ENCODE measurements at regions not wholly inside any gene's neighbourhood (a gene's known extent, or its start where the extent isn't known, plus 50 kb on each side); places are given as distances from the start of the nearest gene placed in this dataset.

DNA sequence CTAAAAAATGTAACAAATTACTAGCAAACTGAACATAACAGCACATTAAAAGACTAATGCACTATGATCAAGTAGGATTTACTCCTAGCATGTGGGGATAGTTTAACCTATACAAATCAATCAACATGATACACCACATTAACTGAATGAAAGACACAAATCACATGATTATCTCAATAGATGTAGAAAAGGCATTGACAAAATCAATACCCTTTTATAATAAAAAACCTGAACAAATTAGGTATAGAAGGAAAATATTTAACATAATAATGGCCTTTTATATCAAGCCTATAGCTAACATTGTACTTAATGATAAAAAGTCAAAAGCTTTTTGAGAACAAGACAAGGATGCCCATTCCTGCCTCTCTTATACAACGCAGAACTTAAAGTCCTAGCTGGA is 540.0 kb downstream of the RERGL start:
- DNase-seq (ENCODE audit: low read depth): no peak

- DNase-seq (ENCODE audit: low read depth): no peak
Observed at GRCh38 chr12:17540921-17541320, 549.1 kb downstream of the RERGL start.

- DNase-seq (ENCODE audit: low read depth): no peak
Observed at GRCh38 chr12:17528394-17528793, 561.6 kb downstream of the RERGL start.

DNA sequence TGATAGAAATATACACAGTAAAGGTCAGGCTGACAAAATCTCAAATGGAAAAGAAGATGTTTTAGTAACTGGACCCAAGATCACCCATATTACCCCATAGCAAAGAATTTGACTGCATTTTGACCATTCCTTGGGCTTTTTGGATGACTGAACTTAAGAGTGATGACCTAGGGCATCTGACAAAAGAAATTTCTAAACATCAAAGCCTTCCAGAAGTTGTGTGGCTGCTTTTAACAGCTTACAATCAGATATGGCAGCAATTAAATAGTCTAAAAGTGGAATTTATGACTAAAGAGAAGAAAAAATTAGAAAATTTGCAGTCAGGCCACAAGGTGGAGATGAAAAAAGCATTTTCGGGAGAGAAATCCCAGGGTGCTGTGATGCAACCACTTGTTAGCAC is 563.0 kb downstream of the RERGL start:
- DNase-seq (ENCODE audit: low read depth): no peak

DNA sequence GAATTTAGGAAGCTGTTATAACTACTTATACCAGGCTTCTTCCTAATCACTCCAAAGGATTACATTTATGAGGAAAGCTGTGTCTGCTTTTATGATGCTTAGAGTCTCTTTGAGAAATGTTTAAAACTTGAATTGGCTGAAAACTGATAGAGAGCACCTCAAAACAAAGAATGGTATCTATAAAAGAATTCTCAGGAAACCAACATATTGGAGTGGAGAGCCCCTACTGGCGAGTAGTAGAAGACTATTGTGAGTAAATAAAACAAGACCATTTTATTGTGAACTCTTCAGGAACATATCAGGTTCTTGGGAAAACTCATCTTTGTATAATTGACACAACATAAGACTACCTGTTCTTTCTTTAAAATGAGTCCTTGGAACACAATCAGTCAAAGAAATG is 578.6 kb downstream of the RERGL start:
- DNase-seq (ENCODE audit: low read depth): no peak

GRCh38 chr12:17507336-17507735 is 582.7 kb downstream of the RERGL start:
- DNase-seq (ENCODE audit: low read depth): no peak

GRCh38 chr12:17503742-17504141 is 586.3 kb downstream of the RERGL start:
- no peak for DNase-seq (ENCODE audit: low read depth)

GRCh38 chr12:17489452-17489851 is 600.5 kb downstream of the RERGL start:
- no peak for DNase-seq (ENCODE audit: low read depth)

DNA sequence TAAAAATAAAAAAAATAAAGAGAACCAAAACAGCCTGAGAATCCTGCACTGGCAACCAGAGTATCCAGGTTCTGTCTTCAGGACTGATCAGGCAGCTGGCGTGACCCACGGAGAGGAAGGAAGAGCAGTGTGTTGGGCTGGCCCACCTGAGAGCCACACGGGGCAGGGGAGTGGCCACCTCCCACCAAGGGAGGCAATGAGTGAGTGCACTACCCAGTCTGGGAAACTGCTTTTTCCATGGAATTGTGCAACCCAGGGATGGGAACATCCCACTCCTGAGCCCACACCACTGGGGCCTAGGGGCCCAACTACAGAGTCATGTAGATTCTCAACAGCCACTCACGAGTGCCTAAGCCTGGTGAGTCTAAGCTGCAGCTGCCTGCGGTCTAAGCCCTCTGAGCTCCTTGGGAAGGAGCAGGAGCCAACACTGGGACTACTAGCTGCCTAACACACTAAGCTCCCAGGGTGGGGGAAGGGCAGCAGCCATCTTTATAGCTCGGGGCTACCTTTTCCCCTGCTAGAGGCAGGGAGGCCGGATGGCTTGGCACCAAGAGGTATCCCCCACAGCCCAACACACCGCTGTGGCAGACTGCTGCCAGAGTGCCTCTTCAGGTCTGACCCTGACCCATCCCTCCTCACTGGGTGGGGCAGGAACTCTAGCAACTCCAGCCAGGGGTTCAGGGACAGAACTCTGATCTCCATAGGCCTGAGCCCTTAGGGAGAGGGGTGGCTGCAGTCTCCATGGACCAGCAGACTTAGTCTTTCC is 610.9 kb downstream of the RERGL start:
- DNase-seq (ENCODE audit: low read depth): no peak

DNA sequence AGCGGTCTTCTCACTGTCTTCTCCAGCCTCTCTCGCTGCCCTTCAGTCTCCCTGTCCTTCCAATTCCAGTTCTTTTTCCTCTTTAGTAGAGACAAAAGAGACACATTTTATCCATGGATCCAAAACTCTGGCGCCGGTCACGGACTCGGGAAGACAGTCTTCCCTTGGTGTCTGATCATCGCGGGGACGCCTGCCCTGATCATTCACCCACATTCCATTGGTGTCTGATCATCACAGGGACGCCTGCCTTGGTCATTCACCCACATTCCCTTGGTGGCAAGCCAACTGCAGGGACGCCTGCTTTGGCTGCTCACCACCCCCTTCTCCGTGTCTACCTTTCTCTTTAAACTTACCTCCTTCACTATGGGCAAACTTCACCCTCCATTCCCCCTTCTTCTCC is 619.5 kb downstream of the RERGL start:
- no peak for DNase-seq (ENCODE audit: low read depth)

DNA sequence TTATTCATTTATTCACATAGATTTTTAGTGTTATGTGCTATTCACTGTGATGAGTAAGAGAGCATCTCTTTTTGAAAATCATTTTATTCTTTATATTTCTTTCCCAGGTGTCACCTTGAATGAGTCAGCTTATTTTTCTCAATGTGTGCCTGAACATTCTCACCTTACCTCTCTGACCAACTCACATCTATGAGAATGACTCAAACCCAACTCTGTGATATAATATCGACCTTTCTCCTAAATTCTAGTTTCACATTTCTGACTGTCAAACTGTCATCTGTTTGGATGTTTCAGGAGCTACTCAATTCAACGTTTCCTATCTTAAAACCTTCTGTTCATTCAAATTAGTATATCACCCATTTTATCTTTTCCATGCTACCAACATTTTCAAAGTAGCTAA is 630.8 kb downstream of the RERGL start:
- no peak for DNase-seq (ENCODE audit: low read depth)

GRCh38 chr12:17456486-17456885 is 633.5 kb downstream of the RERGL start:
- no peak for DNase-seq (ENCODE audit: low read depth)

DNA sequence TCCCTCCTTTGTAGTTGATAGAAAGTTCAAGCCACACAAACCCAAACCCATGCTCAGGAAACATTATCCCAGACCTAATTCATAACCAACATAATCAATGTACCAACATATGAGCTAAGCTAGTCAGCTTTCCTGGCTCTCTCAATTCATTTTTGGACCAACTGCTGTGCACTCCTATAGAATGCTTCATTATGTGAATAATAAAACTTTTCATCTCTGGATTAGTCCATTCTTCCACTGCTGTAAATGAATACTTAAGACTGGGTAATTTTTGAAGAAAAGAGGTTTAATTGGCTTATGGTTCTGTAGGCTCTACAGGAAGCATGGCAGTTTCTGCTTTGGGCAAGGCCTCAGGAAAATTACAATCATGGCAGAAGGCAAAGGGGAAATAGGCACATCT is 651.9 kb downstream of the RERGL start:
- DNase-seq (ENCODE audit: low read depth): no peak

- DNase-seq (ENCODE audit: low read depth): no peak
Observed at GRCh38 chr12:17416748-17417147, 673.2 kb downstream of the RERGL start.

DNA sequence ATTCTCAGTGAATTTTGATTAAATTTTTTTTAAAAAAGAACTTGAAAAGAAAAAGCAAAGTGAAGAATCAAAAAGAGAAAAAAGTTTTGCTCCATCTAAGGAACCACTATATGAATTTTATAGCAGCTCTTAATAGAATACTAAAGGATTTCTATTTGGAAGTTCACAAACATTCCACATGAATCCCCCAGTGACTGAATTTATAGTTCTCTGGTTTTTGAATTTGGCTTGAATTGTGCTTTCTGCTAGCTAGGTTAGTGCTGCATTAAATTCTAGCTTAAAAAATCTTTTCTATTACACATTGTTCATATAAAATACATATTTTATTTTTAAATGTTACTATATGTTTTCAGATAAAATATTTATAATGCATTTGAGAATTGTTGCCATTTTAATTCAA is 675.4 kb downstream of the RERGL start:
- DNase-seq (ENCODE audit: low read depth): no peak

DNA sequence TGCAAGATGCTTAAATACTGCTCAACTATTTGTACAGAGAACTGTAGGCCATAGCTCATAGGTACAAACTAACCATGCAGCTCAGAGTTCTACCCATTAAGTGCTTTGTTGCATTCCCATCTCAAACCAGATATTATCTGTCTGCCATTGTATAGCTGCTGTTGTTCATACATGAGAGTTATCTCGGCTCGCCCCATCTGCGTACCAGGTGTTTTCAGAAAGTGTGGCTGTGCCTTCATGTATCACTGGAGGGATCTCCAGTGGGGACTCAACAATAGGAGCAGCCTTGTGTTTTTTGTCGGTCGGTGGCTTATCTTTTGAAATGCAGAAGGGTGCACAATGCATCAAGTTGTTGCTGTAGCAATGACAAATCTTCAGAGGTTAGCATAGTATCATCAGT is 678.3 kb downstream of the RERGL start:
- DNase-seq (ENCODE audit: low read depth): no peak

GRCh38 chr12:17388679-17389078 is 701.3 kb downstream of the RERGL start:
- no peak for DNase-seq (ENCODE audit: low read depth)

DNA sequence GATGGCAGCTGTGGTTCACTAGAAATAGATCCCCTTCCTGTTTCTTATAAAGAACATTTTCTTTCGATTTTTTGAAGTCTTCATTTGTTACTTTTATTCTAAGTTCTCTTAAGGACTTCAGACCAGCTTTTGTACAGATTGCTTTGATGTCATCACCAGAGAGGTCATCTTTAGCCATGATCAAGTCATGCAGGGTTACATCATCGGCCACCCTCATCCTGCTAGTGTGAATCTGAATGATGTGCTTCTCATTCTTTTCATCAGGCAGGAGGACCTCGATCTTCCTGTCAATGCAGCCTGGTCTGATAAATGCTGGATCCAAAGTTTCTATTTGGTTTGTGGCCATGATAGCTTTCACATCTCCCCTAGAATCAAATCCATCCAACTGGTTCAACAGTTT is 706.7 kb downstream of the RERGL start:
- DNase-seq (ENCODE audit: low read depth): no peak

DNA sequence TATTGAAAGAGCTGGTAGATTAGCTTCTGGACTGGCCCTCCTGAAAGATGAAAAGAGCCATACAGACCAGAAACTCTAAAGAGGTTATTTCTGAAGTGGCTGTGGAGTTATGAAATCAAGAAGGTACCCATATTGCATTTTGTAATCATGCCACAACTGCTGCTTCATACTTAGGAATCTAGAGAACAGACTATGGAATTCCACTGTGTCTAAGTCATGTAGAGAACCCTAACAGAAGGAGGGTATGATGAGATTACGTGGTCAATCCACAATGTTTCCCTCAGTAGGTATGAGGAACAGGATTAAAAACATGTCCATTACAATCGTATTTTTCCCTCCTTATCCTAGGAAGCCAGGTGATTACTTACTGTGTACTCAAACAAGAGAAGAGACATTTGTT is 708.8 kb downstream of the RERGL start:
- no peak for DNase-seq (ENCODE audit: low read depth)

DNA sequence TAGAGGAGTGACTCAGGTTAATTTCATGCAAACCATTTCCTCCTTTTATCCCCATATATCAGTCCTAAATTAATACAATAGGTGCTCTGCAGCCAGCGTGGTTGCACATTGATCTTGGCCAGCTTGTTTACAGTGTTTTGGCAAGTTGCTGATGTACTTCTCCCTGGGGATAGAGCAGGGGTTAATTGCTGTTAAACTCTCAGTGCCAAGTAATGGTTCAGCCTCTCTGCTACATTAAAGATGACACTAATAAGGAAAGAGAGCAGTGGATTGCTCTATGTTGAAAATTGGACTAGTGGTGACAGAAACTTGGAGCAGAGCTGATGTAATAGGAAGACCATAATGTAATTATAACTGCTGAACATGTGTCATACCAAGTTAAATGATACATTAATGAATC is 717.5 kb downstream of the RERGL start:
- no peak for DNase-seq (ENCODE audit: low read depth)

DNA sequence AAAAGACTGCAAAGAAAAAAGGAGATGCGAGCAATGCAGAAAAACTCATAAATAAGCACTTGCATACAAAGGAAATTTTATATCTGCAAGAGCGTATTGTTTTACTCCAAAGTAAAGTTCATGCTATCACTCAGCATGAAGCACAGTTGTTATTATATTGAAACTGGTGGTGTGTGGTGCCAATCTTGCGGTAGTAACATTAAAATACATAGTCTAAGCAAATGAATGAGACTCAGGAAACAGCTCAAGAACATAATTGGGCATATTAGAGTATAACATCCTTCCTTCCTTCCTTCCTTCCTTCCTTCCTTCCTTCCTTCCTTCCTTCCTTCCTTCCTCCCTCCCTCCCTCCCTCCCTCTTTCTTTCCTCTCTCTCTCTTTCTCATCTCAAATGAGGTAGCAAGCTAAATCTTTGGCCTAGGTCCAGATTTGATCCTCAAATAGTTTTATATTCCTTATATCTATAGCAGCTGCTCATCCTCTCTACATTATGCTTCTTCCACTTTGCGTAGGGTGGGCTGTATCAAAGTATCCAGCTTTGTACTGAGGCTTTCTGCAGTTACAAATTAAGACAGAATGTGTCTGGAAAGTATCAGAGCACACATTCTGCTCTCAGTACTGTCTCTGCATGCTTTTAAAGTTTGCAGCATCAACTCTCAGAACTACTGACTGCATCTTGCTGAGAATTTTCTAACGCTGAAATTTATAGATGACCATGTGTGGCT is 718.3 kb downstream of the RERGL start:
- DNase-seq (ENCODE audit: low read depth): no peak

DNA sequence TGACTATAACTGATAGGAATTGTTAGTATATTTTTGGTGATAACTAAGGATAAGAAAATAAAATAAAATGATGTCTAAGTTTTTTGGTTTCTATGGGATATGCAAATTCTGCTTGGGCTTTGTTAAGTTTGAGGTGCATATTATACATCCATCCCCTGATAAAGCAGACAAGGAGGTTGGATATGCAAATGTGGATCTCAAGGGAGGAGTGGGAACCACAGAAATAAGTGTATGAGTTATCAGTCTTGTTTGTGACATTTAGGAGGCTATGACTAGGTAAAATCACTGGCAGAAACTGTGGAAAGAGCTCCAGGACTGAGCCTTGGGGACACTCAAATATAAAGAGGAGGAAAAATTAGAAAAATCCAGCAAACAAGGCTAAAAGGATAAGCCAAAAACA is 719.4 kb downstream of the RERGL start:
- DNase-seq (ENCODE audit: low read depth): no peak

DNA sequence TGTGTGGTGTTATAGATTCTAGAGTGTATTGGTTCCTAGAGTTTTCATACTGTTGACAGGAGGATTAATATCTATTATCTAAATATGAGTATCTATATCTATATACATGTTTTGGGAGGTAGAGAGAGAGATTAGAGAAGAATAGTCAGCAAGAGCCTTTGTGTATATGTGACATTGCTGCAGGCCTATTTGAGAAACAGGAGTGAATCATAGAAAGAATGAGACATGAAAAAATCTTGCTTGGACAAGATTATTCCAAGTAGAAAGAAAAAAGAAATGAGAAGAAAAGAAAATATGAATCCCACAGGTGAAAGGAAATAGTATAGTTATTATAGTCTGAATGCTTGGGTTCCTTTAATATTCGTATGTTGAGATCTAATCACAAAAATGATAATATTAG is 720.4 kb downstream of the RERGL start:
- DNase-seq (ENCODE audit: low read depth): no peak
